CD14-positive monocyte (primary cell): ENCODE measurements at regions not wholly inside any gene's neighbourhood (a gene's known extent, or its start where the extent isn't known, plus 50 kb on each side); places are given as distances from the start of the nearest gene placed in this dataset. TPM values are rescaled to one million over a fixed set of nuclear protein-coding genes. Genes with fewer than 3 reads are reported as not detected.

ENCODE experiments used
- DNase-seq, 3 donors: peaks; one replicate each; pipeline ENCODE4 v3.0.0-alpha.2; 2011 to 2022
- H2AFZ ChIP-seq: 2 replicates; pipeline ENCODE4 v1.6.0; 2012; ENCODE audit warnings: mild to moderate bottlenecking, low read depth, low read length, inconsistent platforms; ENCODE audit not compliant: insufficient read depth, poor library complexity, severe bottlenecking
- H3K27ac ChIP-seq, 2 donors: 1 replicate in 1 of 2; 2 replicates in 1 of 2; pipeline ENCODE4 v1.5.1; 2012 to 2013; ENCODE audit warnings: low read length in 2 of 2, control low read depth in 1 of 2, inconsistent platforms in 1 of 2, low read depth in 1 of 2, mild to moderate bottlenecking in 1 of 2
- H3K27me3 ChIP-seq, 2 donors: one replicate each; pipeline versions ENCODE4 v1.6.0 to v1.6.1; 2011 to 2013; ENCODE audit warnings: low read length in 2 of 2; ENCODE audit not compliant: control insufficient read depth in 2 of 2, insufficient read depth in 2 of 2
- H3K36me3 ChIP-seq, 2 donors: replicated peaks in 1 of 2; 1 replicate in 1 of 2; 2 replicates in 1 of 2; pipeline versions ENCODE4 v1.5.1 to v1.6.1; 2012 to 2013; ENCODE audit warnings: low read length in 2 of 2, control low read depth in 1 of 2, inconsistent platforms in 1 of 2, mild to moderate bottlenecking in 1 of 2; ENCODE audit not compliant: insufficient read depth in 2 of 2, control insufficient read depth in 1 of 2
- H3K4me1 ChIP-seq, 2 donors: 1 replicate in 1 of 2; 2 replicates in 1 of 2; pipeline versions ENCODE4 v1.5.1 to v1.6.1; 2012 to 2013; ENCODE audit warnings: low read length in 2 of 2, control low read depth in 1 of 2, inconsistent platforms in 1 of 2, mild to moderate bottlenecking in 1 of 2, moderate library complexity in 1 of 2; ENCODE audit not compliant: insufficient read depth in 2 of 2, control insufficient read depth in 1 of 2
- H3K4me2 ChIP-seq: replicated peaks from 2 replicates; pipeline ENCODE3; 2012; ENCODE audit warnings: low read length, moderate library complexity, mild to moderate bottlenecking; ENCODE audit not compliant: poor library complexity, severe bottlenecking; ENCODE audit errors: extremely low read depth
- H3K4me3 ChIP-seq, 3 experiments: fragments of 200-600 bp in 1 of 3; sonication (generic) in 1 of 3; replicated peaks in 1 of 3; 1 replicate in 2 of 3; 2 replicates in 1 of 3; pipeline ENCODE4 v1.5.1; 2011 to 2013; ENCODE audit warnings: low read length in 3 of 3, mild to moderate bottlenecking in 3 of 3, control low read depth in 2 of 3, low read depth in 2 of 3, inconsistent platforms in 1 of 3, moderate library complexity in 1 of 3
- H3K79me2 ChIP-seq: 2 replicates; pipeline ENCODE4 v1.6.0; 2012; ENCODE audit warnings: mild to moderate bottlenecking, control low read depth, inconsistent platforms, low read length, moderate library complexity; ENCODE audit not compliant: insufficient read depth
- H3K9ac ChIP-seq: 2 replicates; pipeline ENCODE4 v1.6.0; 2017; ENCODE audit warnings: low read length, mild to moderate bottlenecking; ENCODE audit not compliant: insufficient read depth, poor library complexity, severe bottlenecking
- H3K9me3 ChIP-seq, 2 donors: replicated peaks in 1 of 2; 1 replicate in 1 of 2; 2 replicates in 1 of 2; pipeline versions ENCODE4 v1.5.1 to v1.6.1; 2012 to 2013; ENCODE audit warnings: low read length in 2 of 2, control low read depth in 1 of 2; ENCODE audit not compliant: control insufficient read depth in 1 of 2, insufficient read depth in 1 of 2
- H4K20me1 ChIP-seq: 2 replicates; pipeline ENCODE4 v1.6.0; 2012; ENCODE audit warnings: mild to moderate bottlenecking, low read length, control low read depth, moderate library complexity; ENCODE audit not compliant: insufficient read depth
- H3K27ac Mint-ChIP-seq, 7 donors: one replicate each; pipeline ENCODE4 v1.8.0; 2020; ENCODE audit warnings: mild to moderate bottlenecking in 7 of 7, mixed read lengths in 7 of 7, moderate library complexity in 6 of 7, inconsistent platforms in 2 of 7
- H3K27me3 Mint-ChIP-seq, 3 donors: one replicate each; pipeline ENCODE4 v1.8.0; 2021 to 2022; ENCODE audit warnings: low read depth in 3 of 3, mild to moderate bottlenecking in 3 of 3, mixed read lengths in 3 of 3, moderate library complexity in 3 of 3, inconsistent platforms in 1 of 3
- H3K36me3 Mint-ChIP-seq, 2 donors: one replicate each; pipeline ENCODE4 v1.8.0; 2020; ENCODE audit warnings: mixed read lengths in 2 of 2, inconsistent platforms in 1 of 2, mild to moderate bottlenecking in 1 of 2
- H3K4me1 Mint-ChIP-seq: one replicate; pipeline ENCODE4 v1.8.0; 2020; ENCODE audit warnings: mild to moderate bottlenecking, mixed read lengths
- H3K4me3 Mint-ChIP-seq, 2 donors: one replicate each; pipeline ENCODE4 v1.8.0; 2020; ENCODE audit warnings: mild to moderate bottlenecking in 2 of 2, mixed read lengths in 2 of 2, moderate library complexity in 1 of 2
- H3K9me3 Mint-ChIP-seq, 7 donors: one replicate each; pipeline ENCODE4 v1.8.0; 2020 to 2022; ENCODE audit warnings: mixed read lengths in 7 of 7, mild to moderate bottlenecking in 6 of 7, moderate library complexity in 6 of 7, inconsistent platforms in 2 of 7
- CTCF ChIP-seq: fragments of 200-600 bp; IDR thresholded peaks from one replicate; pipeline ENCODE4 v1.8.0; 2022; ENCODE audit warnings: antibody characterized with exemption, mild to moderate bottlenecking
- WGBS: methylation state at CpG from one replicate; pipeline ENCODE4 v1.1.5; 2013; ENCODE audit warnings: missing lambda C conversion rate; ENCODE audit not compliant: insufficient coverage; 5-methylcytosine and 5-hydroxymethylcytosine counted together
- intact Hi-C, 2 donors: fragments of 100-400 bp; cut with micrococcal nuclease; formaldehyde crosslinking; loops; one replicate each; pipeline versions ENCODE4 v1.15.0 to v1.15.1; 2023
- small RNA-seq: library from RNA; depleted of rRNA; stranded (forward); fragments of <200 nt; gene quantifications from one replicate; pipeline ENCODE3, GENCODE V24; 2012; ENCODE audit warnings: low read depth; ENCODE audit not compliant: insufficient read length

- Histone ChIP-seq H3K9ac (no peak overlapping the region), H3K9me3 (no peaks in the 10 kb centered on the region), H2AFZ (no peak overlapping the region), H4K20me1 (no peaks in the 10 kb centered on the region), H3K4me2 (no peak overlapping the region), H3K27ac (no peak overlapping the region), H3K27me3 (peaks cover 0 to 47% of the 10 kb centered on the region in 2 donors), H3K79me2 (no peaks in the 10 kb centered on the region), H3K4me1 (no peaks in the 10 kb centered on the region), H3K4me3 (no peak overlapping the region), H3K36me3 (no peaks in the 10 kb centered on the region)
- DNase-seq: no peak
- H3K4me3 Mint-ChIP-seq: peak overlapping the region in 1 of 2 donors; percentile 13
- H3K9me3 Mint-ChIP-seq: no peaks in the 10 kb centered on the region
- 17% methylated on average over 14 of the region's 14 CpGs for WGBS
- intact Hi-C loops: no loop called here
- H3K36me3 Mint-ChIP-seq: no peaks in the 10 kb centered on the region
- peaks cover 47 to 66% (median 59%) of the 10 kb centered on the region in 3 donors for H3K27me3 Mint-ChIP-seq
- peak overlapping the region in 1 of 7 donors; percentile 24 for H3K27ac Mint-ChIP-seq
- TF ChIP-seq CTCF: no peak
- peaks cover 12% of the 10 kb centered on the region for H3K4me1 Mint-ChIP-seq
Measured at GRCh38 chr6:33854572-33855030, 50.8 kb upstream of the MLN start.

GRCh38 chr6:33853736-33854135 lies 49.9 kb upstream of the MLN start:
- no peak overlapping the region for H3K4me2 ChIP-seq
- Mint-ChIP-seq H3K9me3 (no peaks in the 10 kb centered on the region), H3K27ac (no peak overlapping the region), H3K4me3 (peak overlapping the region in 1 of 2 donors; percentile 53), H3K27me3 (peaks cover 45 to 64% (median 53%) of the 10 kb centered on the region in 3 donors), H3K36me3 (no peaks in the 10 kb centered on the region), H3K4me1 (peaks cover 12% of the 10 kb centered on the region)
- no peaks in the 10 kb centered on the region for H4K20me1 ChIP-seq
- 100% methylated on average over 2 of the region's 3 CpGs for WGBS
- H3K9me3 ChIP-seq: no peaks in the 10 kb centered on the region
- no peak overlapping the region for H3K27ac ChIP-seq
- intact Hi-C loops: no loop called here
- no peak for DNase-seq
- TF ChIP-seq CTCF: no peak
- H3K36me3 ChIP-seq: no peaks in the 10 kb centered on the region
- H3K9ac ChIP-seq: no peak overlapping the region
- no peak overlapping the region for H3K4me3 ChIP-seq
- no peaks in the 10 kb centered on the region for H3K79me2 ChIP-seq
- peaks cover 0 to 46% of the 10 kb centered on the region in 2 donors for H3K27me3 ChIP-seq
- no peak overlapping the region for H2AFZ ChIP-seq
- H3K4me1 ChIP-seq: no peaks in the 10 kb centered on the region

Small RNAs in the stretch of these regions (small RNA-seq; reads per million reads assigned to genes)
- gene AL138889.2: not detected
- not detected for gene MIR7159
